GM19043 (cell line): ENCODE measurements at regions not wholly inside any gene's neighbourhood (a gene's known extent, or its start where the extent isn't known, plus 50 kb on each side); places are given as distances from the start of the nearest gene placed in this dataset.

ENCODE experiments used
- ATAC-seq: cut with Tn5 transposase; IDR thresholded peaks from one replicate; pipeline ENCODE4 v1.9.1; 2021; ENCODE audit warnings: low read depth; ENCODE audit not compliant: unreplicated experiment

GRCh38 chr4:123786920-123787319 is 390.3 kb downstream of the SPRY1 start:
- ATAC-seq, result no peak

- no peak for ATAC-seq
Observed at GRCh38 chr4:123787512-123788080, 391.0 kb downstream of the SPRY1 start.

GRCh38 chr4:123788577-123788976 is 392.0 kb downstream of the SPRY1 start:
- ATAC-seq, result no peak

- no peak for ATAC-seq
Observed at GRCh38 chr4:123790681-123791080, 394.1 kb downstream of the SPRY1 start.

- ATAC-seq, result no peak
Observed at GRCh38 chr4:123802082-123802645, 405.6 kb downstream of the SPRY1 start.

GRCh38 chr4:123802933-123803332 is 406.3 kb downstream of the SPRY1 start:
- ATAC-seq, result no peak

GRCh38 chr4:123804196-123804721 is 407.7 kb downstream of the SPRY1 start:
- ATAC-seq, result no peak

GRCh38 chr4:123806056-123806455 is 409.5 kb downstream of the SPRY1 start:
- ATAC-seq, result no peak

GRCh38 chr4:123807187-123807586 is 410.6 kb downstream of the SPRY1 start:
- ATAC-seq, result no peak

- no peak for ATAC-seq
Observed at GRCh38 chr4:123807866-123808265, 411.3 kb downstream of the SPRY1 start.

GRCh38 chr4:123809864-123810263 is 413.3 kb downstream of the SPRY1 start:
- no peak for ATAC-seq

- ATAC-seq, result no peak
Observed at GRCh38 chr4:123812066-123812390, 415.4 kb downstream of the SPRY1 start.

- no peak for ATAC-seq
Observed at GRCh38 chr4:123813901-123814300, 417.3 kb downstream of the SPRY1 start.

GRCh38 chr4:123816462-123816861 is 419.9 kb downstream of the SPRY1 start:
- no peak for ATAC-seq

GRCh38 chr4:123817025-123817688 is 420.6 kb downstream of the SPRY1 start:
- ATAC-seq, result no peak

- ATAC-seq, result no peak
Observed at GRCh38 chr4:123819362-123820035, 422.9 kb downstream of the SPRY1 start.

- no peak for ATAC-seq
Observed at GRCh38 chr4:123821861-123822260, 425.3 kb downstream of the SPRY1 start.

- ATAC-seq, result no peak
Observed at GRCh38 chr4:123822353-123822752, 425.8 kb downstream of the SPRY1 start.

- no peak for ATAC-seq
Observed at GRCh38 chr4:123823244-123823643, 426.6 kb downstream of the SPRY1 start.

GRCh38 chr4:123824524-123824923 is 427.9 kb downstream of the SPRY1 start:
- no peak for ATAC-seq

GRCh38 chr4:123825596-123826291 is 429.1 kb downstream of the SPRY1 start:
- ATAC-seq, result no peak
